HG03342 (cell line): ENCODE measurements at regions not wholly inside any gene's neighbourhood (a gene's known extent, or its start where the extent isn't known, plus 50 kb on each side); places are given as distances from the start of the nearest gene placed in this dataset.
A peak's percentile ranks its signal among the peaks of the same experiment; 100 is the strongest.

Source experiments
- ATAC-seq: cut with Tn5 transposase; IDR thresholded peaks from one replicate; pipeline ENCODE4 v1.9.1; 2021; ENCODE audit warnings: mild to moderate bottlenecking, moderate library complexity; ENCODE audit not compliant: unreplicated experiment

GRCh38 chr18:45467293-45467692, 148.0 kb upstream of the SLC14A2 start:
- peak; percentile 47 for ATAC-seq

GRCh38 chr18:45467945-45468344, 147.3 kb upstream of the SLC14A2 start:
- no peak for ATAC-seq

GRCh38 chr18:45478889-45479288, 136.4 kb upstream of the SLC14A2 start:
- no peak for ATAC-seq

GRCh38 chr18:45480219-45481015, 134.9 kb upstream of the SLC14A2 start:
- no peak for ATAC-seq

- no peak for ATAC-seq
Measured at GRCh38 chr18:45481821-45482220, 133.5 kb upstream of the SLC14A2 start.

GRCh38 chr18:45482286-45482685, 133.0 kb upstream of the SLC14A2 start:
- ATAC-seq = no peak

- no peak for ATAC-seq
Measured at GRCh38 chr18:45487581-45487980, 127.7 kb upstream of the SLC14A2 start.

- ATAC-seq = no peak
Measured at GRCh38 chr18:45488645-45489044, 126.6 kb upstream of the SLC14A2 start.

GRCh38 chr18:45493830-45494229, 121.4 kb upstream of the SLC14A2 start:
- no peak for ATAC-seq

GRCh38 chr18:45494811-45495210, 120.5 kb upstream of the SLC14A2 start:
- ATAC-seq = no peak

- no peak for ATAC-seq
Measured at GRCh38 chr18:45496741-45497140, 118.5 kb upstream of the SLC14A2 start.

- no peak for ATAC-seq
Measured at GRCh38 chr18:45497595-45498286, 117.5 kb upstream of the SLC14A2 start.

- ATAC-seq = no peak
Measured at GRCh38 chr18:45498287-45498658, 117.0 kb upstream of the SLC14A2 start.

GRCh38 chr18:45503990-45504389, 111.3 kb upstream of the SLC14A2 start:
- no peak for ATAC-seq

GRCh38 chr18:45505497-45506206, 109.6 kb upstream of the SLC14A2 start:
- no peak for ATAC-seq

- ATAC-seq = no peak
Measured at GRCh38 chr18:45506951-45507350, 108.3 kb upstream of the SLC14A2 start.

GRCh38 chr18:45509535-45509934, 105.7 kb upstream of the SLC14A2 start:
- ATAC-seq = no peak

GRCh38 chr18:45510656-45511055, 104.6 kb upstream of the SLC14A2 start:
- ATAC-seq = no peak

- ATAC-seq = no peak
Measured at GRCh38 chr18:45512363-45512953, 102.8 kb upstream of the SLC14A2 start.

GRCh38 chr18:45517181-45517741, 98.0 kb upstream of the SLC14A2 start:
- ATAC-seq = no peak
